A204.1 (cell line): ENCODE measurements at regions not wholly inside any gene's neighbourhood (a gene's known extent, or its start where the extent isn't known, plus 50 kb on each side); places are given as distances from the start of the nearest gene placed in this dataset.
"Not testable (repeated sequence)": the region's sequence is repeated elsewhere in the genome, so short reads cannot be mapped to it uniquely, and the experiment has no call there.

ENCODE experiments used
- FAIRE-seq: peaks from 2 replicates; lab custom pipeline; 2012; peaks lifted over from hg19 to GRCh38; lab: Jason Lieb, UNC

DNA sequence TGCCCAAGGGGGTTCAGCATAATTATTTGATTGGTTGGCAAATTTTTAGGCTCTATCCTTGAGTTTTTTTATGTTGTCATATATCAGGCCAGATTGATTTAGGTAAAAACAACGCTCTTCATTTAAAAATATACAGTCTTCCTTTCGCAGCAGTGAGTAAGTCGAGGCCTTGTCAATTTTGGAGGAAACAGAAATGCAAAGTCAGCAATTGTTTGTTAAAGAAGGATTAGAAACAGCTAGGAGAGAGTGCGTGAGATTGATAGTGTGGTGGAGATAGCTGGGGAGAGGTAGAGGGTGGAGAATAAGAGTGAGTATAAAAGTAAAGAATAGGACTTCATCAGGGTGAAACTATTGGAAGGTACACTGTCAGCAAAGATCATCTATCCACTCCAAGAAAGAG lies 830.8 kb downstream of the LUZP2 start:
- FAIRE-seq = no peak

DNA sequence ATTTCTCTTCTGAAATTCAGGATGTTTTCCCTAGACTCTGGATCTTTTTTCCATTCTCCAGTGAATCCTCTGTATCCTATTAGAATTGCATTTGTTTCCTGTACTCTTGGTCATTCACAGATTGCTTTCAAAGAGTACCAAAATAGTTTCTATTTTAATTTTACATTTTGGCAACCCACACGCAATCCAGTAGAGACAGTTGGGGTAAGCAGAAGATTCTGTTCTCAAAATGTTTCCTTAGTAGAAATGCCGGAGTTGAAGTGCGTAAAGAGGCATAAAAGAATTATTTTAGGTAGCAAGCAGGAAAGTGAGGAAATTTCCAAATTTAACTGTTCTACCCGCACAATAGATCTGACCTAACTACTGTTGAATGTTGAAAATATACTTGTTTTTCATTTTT lies 842.4 kb downstream of the LUZP2 start:
- no peak for FAIRE-seq

- no peak for FAIRE-seq
Measured at GRCh38 chr11:25349537-25349936, 852.7 kb downstream of the LUZP2 start.

- FAIRE-seq = no peak
Measured at GRCh38 chr11:25350899-25351803, 854.3 kb downstream of the LUZP2 start.

DNA sequence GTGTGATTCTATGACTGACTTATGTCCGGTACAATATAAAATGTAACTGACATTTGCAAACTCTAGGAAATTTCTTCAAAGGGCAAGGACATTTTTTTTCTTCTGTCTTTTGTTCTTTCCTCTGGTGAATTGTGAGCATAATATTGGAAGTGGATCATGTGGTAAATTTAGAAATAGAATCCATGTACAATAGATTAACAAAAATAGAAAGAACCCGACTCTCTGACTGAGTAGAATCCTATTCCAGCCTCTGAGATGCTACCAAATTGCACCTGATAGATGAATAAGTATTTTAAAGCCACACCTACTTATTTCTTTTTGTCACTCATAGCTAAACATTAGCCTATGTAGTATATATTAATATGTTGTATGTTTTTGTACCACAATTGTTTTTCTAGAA lies 860.3 kb downstream of the LUZP2 start:
- no peak for FAIRE-seq

DNA sequence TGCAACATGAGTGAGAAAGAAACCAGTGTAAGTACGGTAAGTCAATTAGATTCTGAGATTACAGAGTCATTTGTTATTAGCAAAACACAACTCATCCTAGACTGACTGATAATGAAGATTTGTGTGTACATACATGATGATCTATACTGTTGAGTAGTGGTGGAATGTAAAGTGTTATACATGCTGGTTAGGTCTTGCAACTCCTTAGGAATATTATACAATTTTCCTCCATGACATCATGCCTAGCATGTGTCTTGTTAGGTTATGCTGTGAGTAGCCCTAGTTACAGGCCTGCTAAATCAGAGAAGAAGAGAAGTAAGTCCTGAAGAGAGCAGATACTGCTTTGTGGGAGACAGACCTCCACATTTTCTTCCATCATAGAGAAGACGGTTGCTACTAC lies 880.6 kb downstream of the LUZP2 start:
- no peak for FAIRE-seq

GRCh38 chr11:25396847-25397246 lies 900.0 kb downstream of the LUZP2 start:
- no peak for FAIRE-seq

- no peak for FAIRE-seq
Measured at GRCh38 chr11:25408146-25408545, 911.3 kb downstream of the LUZP2 start.

GRCh38 chr11:25415793-25416192 lies 916.1 kb upstream of the ANO3 start:
- FAIRE-seq = no peak

- no peak for FAIRE-seq
Measured at GRCh38 chr11:25423436-25424199, 908.3 kb upstream of the ANO3 start.

DNA sequence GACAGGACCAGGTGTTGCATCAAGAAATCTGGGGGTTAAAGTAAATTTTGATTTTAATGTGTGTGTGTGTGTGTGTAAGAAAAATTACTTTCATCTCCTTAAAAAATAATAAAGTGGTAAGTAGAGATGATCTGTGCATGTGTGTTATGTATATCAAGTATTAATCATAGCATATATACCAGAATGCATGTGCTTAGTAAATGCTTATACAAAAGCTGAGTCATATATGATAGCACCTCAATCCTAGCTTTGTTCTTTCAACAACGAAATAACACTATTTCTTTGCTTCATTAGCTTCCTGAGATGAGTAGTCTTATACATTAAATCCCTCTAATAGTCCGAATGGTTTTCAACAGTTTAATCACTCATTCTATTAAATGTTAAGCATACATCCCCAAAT lies 899.6 kb upstream of the ANO3 start:
- no peak for FAIRE-seq

GRCh38 chr11:25435197-25435596 lies 896.7 kb upstream of the ANO3 start:
- FAIRE-seq = no peak

GRCh38 chr11:25436326-25436725 lies 895.6 kb upstream of the ANO3 start:
- FAIRE-seq = no peak

DNA sequence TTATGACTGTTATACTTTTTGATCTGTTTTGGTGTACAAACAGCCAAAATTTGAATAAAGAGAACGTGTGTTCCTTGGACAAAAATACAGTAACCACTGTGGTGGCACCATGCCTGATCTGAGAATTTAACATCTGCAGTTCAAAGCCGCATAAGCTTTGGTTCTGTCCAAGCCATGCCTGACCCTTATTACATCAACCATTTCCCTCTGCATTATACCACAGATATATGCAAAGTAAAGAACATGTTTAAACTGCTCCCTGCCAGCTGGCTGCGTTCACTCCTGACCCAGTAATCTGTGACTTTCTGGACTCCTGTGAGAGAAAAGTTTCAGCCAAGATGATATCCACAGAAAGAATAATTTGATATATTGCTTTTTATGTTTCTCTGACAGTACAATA lies 890.5 kb upstream of the ANO3 start:
- no peak for FAIRE-seq

GRCh38 chr11:25449091-25449490 lies 882.8 kb upstream of the ANO3 start:
- no peak for FAIRE-seq

GRCh38 chr11:25453471-25453870 lies 878.5 kb upstream of the ANO3 start:
- no peak for FAIRE-seq

DNA sequence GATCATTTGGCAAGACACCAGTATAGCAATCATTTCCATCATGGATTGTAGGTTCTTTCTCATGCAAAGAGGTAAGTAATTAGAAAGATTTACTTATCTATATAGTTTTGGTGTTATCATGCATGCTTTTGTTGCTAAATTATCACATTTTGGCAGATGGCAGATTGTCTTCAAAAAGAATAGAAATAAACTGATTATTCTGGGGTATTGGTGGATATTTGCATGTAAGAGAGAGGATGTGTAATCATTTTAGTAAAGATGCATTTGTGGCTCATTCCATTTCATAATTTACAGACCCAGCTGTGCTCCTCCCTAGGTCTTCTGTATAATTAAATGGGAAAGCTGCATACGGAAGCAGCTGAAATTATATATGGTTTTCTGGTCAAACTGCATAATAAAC lies 875.7 kb upstream of the ANO3 start:
- no peak for FAIRE-seq

DNA sequence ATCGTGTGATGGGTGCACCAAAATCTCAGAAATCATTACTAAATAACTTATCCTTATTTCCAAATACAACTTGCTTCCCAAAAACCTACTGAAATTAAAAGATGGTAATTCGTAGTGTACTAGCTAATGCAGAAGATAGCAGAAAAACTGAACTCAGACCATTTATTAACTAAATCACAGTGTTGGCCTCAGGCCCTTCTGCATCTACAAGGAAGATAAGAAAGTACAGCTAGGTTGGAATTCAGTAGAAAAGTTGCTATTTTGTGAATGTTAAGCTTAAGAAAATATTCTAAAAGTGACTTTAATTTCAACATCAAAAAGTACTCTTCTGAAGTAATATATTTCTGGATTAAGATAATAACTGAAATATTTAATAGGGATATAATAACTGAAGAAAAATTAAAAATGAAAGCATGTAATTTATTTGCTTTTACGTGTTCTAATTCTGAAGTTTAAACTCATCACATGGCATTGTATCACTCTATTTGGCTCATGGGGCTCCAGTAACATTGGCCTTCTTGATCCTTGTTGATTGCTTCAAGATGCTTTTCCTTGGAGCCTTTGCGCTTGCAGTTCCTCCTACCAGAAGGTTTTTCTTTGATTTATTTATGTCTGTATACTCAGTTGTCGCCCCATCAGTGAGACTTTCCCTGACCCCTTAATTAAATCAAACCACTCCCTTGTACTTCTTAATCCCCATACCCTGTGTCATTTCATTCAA lies 847.9 kb upstream of the ANO3 start:
- no peak for FAIRE-seq

DNA sequence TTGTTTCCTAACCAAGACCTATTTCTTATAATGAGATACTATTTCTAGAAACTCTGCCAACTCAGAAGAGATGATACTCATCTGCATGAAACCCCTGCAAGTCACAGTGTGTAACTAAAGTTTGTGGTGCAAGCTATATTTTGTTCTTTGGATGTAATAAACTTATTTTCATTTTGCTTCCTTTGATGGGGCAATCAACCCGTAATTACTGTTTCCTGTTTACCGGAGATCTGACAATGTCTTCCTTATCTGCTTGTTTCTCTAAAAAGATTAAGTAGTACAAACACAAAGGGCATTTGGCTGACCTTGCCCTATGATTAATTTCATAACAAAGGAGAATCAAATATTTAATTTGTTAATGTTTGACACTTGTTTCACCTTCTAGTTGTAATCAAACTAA lies 846.6 kb upstream of the ANO3 start:
- no peak for FAIRE-seq

- FAIRE-seq = not testable (repeated sequence)
Measured at GRCh38 chr11:25486338-25486737, 845.6 kb upstream of the ANO3 start.

GRCh38 chr11:25488176-25488575 lies 843.8 kb upstream of the ANO3 start:
- not testable (repeated sequence) for FAIRE-seq

GRCh38 chr11:25501426-25501825 lies 830.5 kb upstream of the ANO3 start:
- FAIRE-seq = not testable (repeated sequence)

GRCh38 chr11:25515576-25515975 lies 816.4 kb upstream of the ANO3 start:
- no peak for FAIRE-seq
